Fibroblast of lung (primary cell): ENCODE measurements at regions not wholly inside any gene's neighbourhood (a gene's known extent, or its start where the extent isn't known, plus 50 kb on each side); places are given as distances from the start of the nearest gene placed in this dataset.
A peak's percentile ranks its signal among the peaks of the same experiment; 100 is the strongest.

ENCODE experiments used
- DNase-seq, 2 donors: peaks; one replicate each; pipeline versions ENCODE4 v3.0.0 to v3.0.0-alpha.2; 2010; ENCODE audit warnings: low read depth in 2 of 2
- H2AFZ ChIP-seq: 2 replicates; pipeline ENCODE4 v1.5.1; 2012; ENCODE audit warnings: low read length, control low read depth, inconsistent platforms
- H3K27ac ChIP-seq: 2 replicates; pipeline ENCODE4 v1.5.1; 2011; ENCODE audit warnings: low read length, control low read depth; ENCODE audit not compliant: insufficient read depth
- H3K27me3 ChIP-seq: 2 replicates; pipeline ENCODE4 v1.5.1; 2011; ENCODE audit warnings: mild to moderate bottlenecking, low read length; ENCODE audit not compliant: control insufficient read depth, insufficient read depth
- H3K36me3 ChIP-seq: 2 replicates; pipeline ENCODE4 v1.5.1; 2011; ENCODE audit warnings: low read length; ENCODE audit not compliant: control insufficient read depth, insufficient read depth
- H3K4me1 ChIP-seq: 2 replicates; pipeline ENCODE4 v1.5.1; 2011; ENCODE audit warnings: low read length; ENCODE audit not compliant: control insufficient read depth, insufficient read depth; ENCODE audit errors: extremely low read depth
- H3K4me2 ChIP-seq: 2 replicates; pipeline ENCODE4 v1.5.1; 2011; ENCODE audit warnings: low read length, control low read depth; ENCODE audit not compliant: insufficient read depth; ENCODE audit errors: extremely low read depth
- H3K4me3 ChIP-seq, 4 experiments: fragments of 200-600 bp in 1 of 4; sonication (generic) in 1 of 4; replicated peaks in 1 of 4; 2 replicates each; pipeline ENCODE4 v1.5.1; 2011 to 2016; ENCODE audit warnings: low read length in 4 of 4, low read depth in 3 of 4, mild to moderate bottlenecking in 3 of 4, control low read depth in 2 of 4, inconsistent platforms in 1 of 4, mixed read lengths in 1 of 4; ENCODE audit not compliant: insufficient read depth in 1 of 4; ENCODE audit errors: control extremely low read depth in 1 of 4
- H3K79me2 ChIP-seq: 2 replicates; pipeline ENCODE4 v1.5.1; 2012; ENCODE audit warnings: mild to moderate bottlenecking, low read length, inconsistent platforms; ENCODE audit not compliant: control insufficient read depth, insufficient read depth
- H3K9ac ChIP-seq: 2 replicates; pipeline ENCODE4 v1.5.1; 2011; ENCODE audit warnings: mild to moderate bottlenecking, low read length, control low read depth; ENCODE audit not compliant: insufficient read depth
- H3K9me3 ChIP-seq: 2 replicates; pipeline ENCODE4 v1.5.1; 2012; ENCODE audit warnings: low read depth, low read length; ENCODE audit not compliant: control insufficient read depth, insufficient read depth
- H4K20me1 ChIP-seq: 2 replicates; pipeline ENCODE4 v1.5.1; 2011; ENCODE audit warnings: low read length; ENCODE audit not compliant: control insufficient read depth, insufficient read depth; ENCODE audit errors: extremely low read depth
- CTCF ChIP-seq, 2 donors: IDR thresholded peaks in 1 of 2; conservative IDR thresholded peaks in 1 of 2; 1 replicate in 1 of 2; 2 replicates in 1 of 2; pipeline ENCODE4 v1.5.1; 2011 to 2012; ENCODE audit warnings: low read length in 2 of 2, control low read depth in 1 of 2, inconsistent platforms in 1 of 2, low read depth in 1 of 2, mild to moderate bottlenecking in 1 of 2
- EZH2 ChIP-seq: IDR thresholded peaks from 2 replicates; pipeline ENCODE4 v1.5.1; 2012; ENCODE audit warnings: low read length, control low read depth, mild to moderate bottlenecking; ENCODE audit errors: missing control alignments

GRCh38 chr6:149186873-149187272 lies 130.6 kb upstream of the TAB2 start:
- H2AFZ ChIP-seq, result no peak overlapping the region
- no peak overlapping the region for H3K27ac ChIP-seq
- H3K9me3 ChIP-seq, result no peaks in the 10 kb centered on the region
- no peaks in the 10 kb centered on the region for H3K36me3 ChIP-seq
- TF ChIP-seq EZH2, result no peak
- TF ChIP-seq CTCF (conservative IDR thresholded peaks at IDR 0.05 in 1 of 2, IDR thresholded peaks at IDR 0.05 in 1 of 2; ENCODE audit: low read depth in 1 of 2, low read length in 2 of 2), result no peak
- DNase-seq, result no peak
- H3K4me1 ChIP-seq, result no peaks in the 10 kb centered on the region
- H4K20me1 ChIP-seq, result no peaks in the 10 kb centered on the region
- no peak overlapping the region for H3K4me3 ChIP-seq
- no peak overlapping the region for H3K4me2 ChIP-seq
- no peaks in the 10 kb centered on the region for H3K79me2 ChIP-seq
- peaks cover 2% of the 10 kb centered on the region for H3K27me3 ChIP-seq
- H3K9ac ChIP-seq, result no peak overlapping the region

GRCh38 chr6:149190224-149190831 lies 127.2 kb upstream of the TAB2 start:
- Histone ChIP-seq H3K4me3 (no peak overlapping the region), H3K27me3 (no peaks in the 10 kb centered on the region), H3K27ac (no peak overlapping the region), H3K36me3 (no peaks in the 10 kb centered on the region), H3K4me1 (no peaks in the 10 kb centered on the region), H2AFZ (no peak overlapping the region), H3K4me2 (no peak overlapping the region), H3K9me3 (no peaks in the 10 kb centered on the region), H3K79me2 (no peaks in the 10 kb centered on the region), H3K9ac (no peak overlapping the region), H4K20me1 (no peaks in the 10 kb centered on the region)
- no peak for TF ChIP-seq CTCF (conservative IDR thresholded peaks at IDR 0.05 in 1 of 2, IDR thresholded peaks at IDR 0.05 in 1 of 2; ENCODE audit: low read depth in 1 of 2, low read length in 2 of 2)
- no peak for TF ChIP-seq EZH2
- DNase-seq, result peak; percentile 9 to 24

- H3K9me3 ChIP-seq, result no peaks in the 10 kb centered on the region
- H3K4me1 ChIP-seq, result no peaks in the 10 kb centered on the region
- no peak overlapping the region for H2AFZ ChIP-seq
- TF ChIP-seq CTCF (conservative IDR thresholded peaks at IDR 0.05 in 1 of 2, IDR thresholded peaks at IDR 0.05 in 1 of 2; ENCODE audit: low read depth in 1 of 2, low read length in 2 of 2) (no peak), EZH2 (no peak)
- no peaks in the 10 kb centered on the region for H3K27me3 ChIP-seq
- H4K20me1 ChIP-seq, result no peaks in the 10 kb centered on the region
- H3K27ac ChIP-seq, result no peak overlapping the region
- no peak overlapping the region for H3K9ac ChIP-seq
- no peaks in the 10 kb centered on the region for H3K36me3 ChIP-seq
- H3K79me2 ChIP-seq, result no peaks in the 10 kb centered on the region
- no peak overlapping the region for H3K4me2 ChIP-seq
- H3K4me3 ChIP-seq, result no peak overlapping the region
- no peak for DNase-seq
These were observed 122.5 kb upstream of the TAB2 start for GRCh38 chr6:149194820-149195558.
